ENCODE measurements at regions not wholly inside any gene's neighbourhood (a gene's known extent, or its start where the extent isn't known, plus 50 kb on each side); places are given as distances from the start of the nearest gene placed in this dataset.
A peak's percentile ranks its signal among the peaks of the same experiment; 100 is the strongest.

DNA sequence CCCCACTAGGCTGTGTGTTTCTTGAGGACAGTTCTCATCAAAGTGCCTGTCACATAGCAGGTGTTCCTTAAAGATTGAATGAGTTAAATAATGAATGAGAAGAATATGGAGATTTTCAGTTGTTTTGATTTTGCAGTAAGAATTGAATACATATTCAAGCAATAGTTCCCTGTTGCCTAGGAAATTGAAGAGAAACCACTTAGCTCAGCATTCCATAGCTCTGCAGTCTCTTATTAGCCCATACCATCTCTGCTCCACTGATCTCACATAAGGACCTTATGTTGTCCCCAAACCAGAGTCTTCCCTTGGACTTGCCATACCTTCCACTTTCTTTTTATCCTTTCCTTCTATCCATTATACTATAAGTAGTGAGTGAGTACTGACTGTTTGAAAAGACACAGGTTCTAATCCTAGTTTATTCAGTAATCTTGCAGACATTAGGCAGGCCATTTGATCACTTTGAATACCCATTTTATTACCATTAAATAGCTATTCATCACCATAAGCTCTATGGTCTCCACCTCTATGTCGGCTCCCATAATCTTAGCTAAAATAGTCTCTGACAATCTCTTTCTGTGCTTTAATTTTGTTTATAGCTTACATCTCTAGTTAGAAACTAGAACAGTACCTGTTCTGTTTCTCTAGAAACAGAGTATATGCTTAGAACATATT is 1059.6 kb upstream of the SLIT2 start:
- no peaks in the 10 kb centered on the region for H3K23me2 ChIP-seq (ENCODE audit: insufficient read length, low read depth, low read length, poor library complexity, severe bottlenecking)
- H3K9me3 ChIP-seq (ENCODE audit: control insufficient read depth, low read depth, low read length): no peaks in the 10 kb centered on the region
- Mint-ChIP-seq H3K4me1 (peaks cover 31 to 34% of the 10 kb centered on the region in 2 experiments), H3K27me3 (ENCODE audit: low read depth) (no peaks in the 10 kb centered on the region), H3K9me3 (peaks cover 0 to 9% of the 10 kb centered on the region in 2 experiments; a peak in 3 of 5 replicates), H3K27ac (0 out of 7 replicates have a peak overlapping the region, but pooled peaks of 1 of the 3 experiments have one; percentile 11), H3K4me3 (no peak overlapping the region), H3K36me3 (ENCODE audit: insufficient read depth in 1 of 3, low read depth in 3 of 3) (peaks cover 0 to 10% (median 4%) of the 10 kb centered on the region in 3 experiments; a peak in 3 of 7 replicates)
- H3K27me3 ChIP-seq (ENCODE audit: insufficient read depth, low read length): no peaks in the 10 kb centered on the region
- H3K14ac ChIP-seq (ENCODE audit: insufficient read depth, low read length): no peak overlapping the region
- H3T11ph ChIP-seq (ENCODE audit: low read length): no peak overlapping the region
- H2AFZ ChIP-seq (ENCODE audit: low read length): no peak overlapping the region
- H2BK12ac ChIP-seq (ENCODE audit: insufficient read length, low read depth, low read length): no peak overlapping the region
- H3K4me2 ChIP-seq (ENCODE audit: insufficient read depth, insufficient read length, low read length): no peak overlapping the region
- no peak overlapping the region for H2BK15ac ChIP-seq (ENCODE audit: low read depth, low read length)
- TF ChIP-seq, protein P1, sequence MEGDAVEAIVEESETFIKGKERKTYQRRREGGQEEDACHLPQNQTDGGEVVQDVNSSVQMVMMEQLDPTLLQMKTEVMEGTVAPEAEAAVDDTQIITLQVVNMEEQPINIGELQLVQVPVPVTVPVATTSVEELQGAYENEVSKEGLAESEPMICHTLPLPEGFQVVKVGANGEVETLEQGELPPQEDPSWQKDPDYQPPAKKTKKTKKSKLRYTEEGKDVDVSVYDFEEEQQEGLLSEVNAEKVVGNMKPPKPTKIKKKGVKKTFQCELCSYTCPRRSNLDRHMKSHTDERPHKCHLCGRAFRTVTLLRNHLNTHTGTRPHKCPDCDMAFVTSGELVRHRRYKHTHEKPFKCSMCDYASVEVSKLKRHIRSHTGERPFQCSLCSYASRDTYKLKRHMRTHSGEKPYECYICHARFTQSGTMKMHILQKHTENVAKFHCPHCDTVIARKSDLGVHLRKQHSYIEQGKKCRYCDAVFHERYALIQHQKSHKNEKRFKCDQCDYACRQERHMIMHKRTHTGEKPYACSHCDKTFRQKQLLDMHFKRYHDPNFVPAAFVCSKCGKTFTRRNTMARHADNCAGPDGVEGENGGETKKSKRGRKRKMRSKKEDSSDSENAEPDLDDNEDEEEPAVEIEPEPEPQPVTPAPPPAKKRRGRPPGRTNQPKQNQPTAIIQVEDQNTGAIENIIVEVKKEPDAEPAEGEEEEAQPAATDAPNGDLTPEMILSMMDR (conservative IDR thresholded peaks at IDR 0.05): no peak
- no peak overlapping the region for H4K8ac ChIP-seq (replicated peaks; ENCODE audit: insufficient read length, low read depth, low read length)
- no peak overlapping the region for H3K56ac ChIP-seq (ENCODE audit: insufficient read length, low read depth, low read length)
- H3K4ac ChIP-seq (ENCODE audit: low read depth, low read length): no peak overlapping the region
- no peak overlapping the region for H3K27ac ChIP-seq (ENCODE audit: insufficient read length, low read depth, low read length)
- no peak overlapping the region for H4K5ac ChIP-seq (ENCODE audit: insufficient read length, low read depth, low read length)
- no peak overlapping the region for H2BK120ac ChIP-seq (ENCODE audit: low read depth, low read length, poor library complexity, severe bottlenecking)
- no peaks in the 10 kb centered on the region for H4K20me1 ChIP-seq (ENCODE audit: control insufficient read depth, insufficient read depth, insufficient read length)
- H3K9ac ChIP-seq (ENCODE audit: extremely low read depth, insufficient read length, low read length): no peak overlapping the region
- no peak overlapping the region for H3K18ac ChIP-seq (ENCODE audit: insufficient read length, low read depth, low read length)
- no CpG with 5 or more reads among the region's 1 CpG for WGBS (ENCODE audit: extremely low coverage, insufficient read length, low lambda C conversion rate)
- H2BK20ac ChIP-seq (ENCODE audit: low read depth, low read length, poor library complexity, severe bottlenecking): no peak overlapping the region
- H3K79me1 ChIP-seq (ENCODE audit: insufficient read depth, low read depth, low read length, poor library complexity, severe bottlenecking): no peaks in the 10 kb centered on the region
- H3K23ac ChIP-seq (ENCODE audit: insufficient read length, low read depth, low read length): no peak overlapping the region
- no peak for DNase-seq
- H4K91ac ChIP-seq (ENCODE audit: insufficient read length, low read depth, low read length): no peak overlapping the region
- no peak overlapping the region for H2AK5ac ChIP-seq (ENCODE audit: insufficient read length, low read length)
- H3K4me1 ChIP-seq (ENCODE audit: insufficient read depth, low read length): peaks cover 10% of the 10 kb centered on the region; the same call in 1 of the 2 replicates
- H2BK5ac ChIP-seq (ENCODE audit: insufficient read length, low read length): no peak overlapping the region
- no peaks in the 10 kb centered on the region for H3K79me2 ChIP-seq (ENCODE audit: insufficient read depth, low read length)
